ENCODE measurements at regions not wholly inside any gene's neighbourhood (a gene's known extent, or its start where the extent isn't known, plus 50 kb on each side); places are given as distances from the start of the nearest gene placed in this dataset.
A peak's percentile ranks its signal among the peaks of the same experiment; 100 is the strongest.
"Not testable (repeated sequence)": the region's sequence is repeated elsewhere in the genome, so short reads cannot be mapped to it uniquely, and the experiment has no call there.

- Histone ChIP-seq H3K9me3 (ENCODE audit: severe bottlenecking) (no peaks in the 10 kb centered on the region), H3K4me3 (ENCODE audit: severe bottlenecking) (no peak overlapping the region), H3K4me1 (ENCODE audit: insufficient read depth, poor library complexity, severe bottlenecking) (no peaks in the 10 kb centered on the region), H3K36me3 (ENCODE audit: low read depth) (no peaks in the 10 kb centered on the region), H3K27ac (ENCODE audit: poor library complexity, severe bottlenecking) (no peak overlapping the region), H3K27me3 (ENCODE audit: insufficient read depth, poor library complexity, severe bottlenecking) (no peaks in the 10 kb centered on the region)
- no peak for DNase-seq (ENCODE audit: low spot score)
- no peak for ATAC-seq (ENCODE audit: low read depth)
- TF ChIP-seq CTCF (IDR thresholded peaks at IDR 0.05; ENCODE audit: poor library complexity, severe bottlenecking) = no peak
Measured at GRCh38 chr3:25844891-25845290, 55.0 kb downstream of the OXSM start.

GRCh38 chr3:25846282-25846681 is 56.4 kb downstream of the OXSM start:
- no peak overlapping the region for H3K4me3 ChIP-seq (ENCODE audit: severe bottlenecking)
- H3K4me1 ChIP-seq (ENCODE audit: insufficient read depth, poor library complexity, severe bottlenecking) = no peaks in the 10 kb centered on the region
- no peak overlapping the region for H3K27ac ChIP-seq (ENCODE audit: poor library complexity, severe bottlenecking)
- no peak for TF ChIP-seq CTCF (IDR thresholded peaks at IDR 0.05; ENCODE audit: poor library complexity, severe bottlenecking)
- H3K27me3 ChIP-seq (ENCODE audit: insufficient read depth, poor library complexity, severe bottlenecking) = no peaks in the 10 kb centered on the region
- no peaks in the 10 kb centered on the region for H3K9me3 ChIP-seq (ENCODE audit: severe bottlenecking)
- no peaks in the 10 kb centered on the region for H3K36me3 ChIP-seq (ENCODE audit: low read depth)
- ATAC-seq (ENCODE audit: low read depth) (no peak), DNase-seq (ENCODE audit: low spot score) (no peak)

GRCh38 chr3:25849091-25849490 is 59.2 kb downstream of the OXSM start:
- Histone ChIP-seq H3K27me3 (ENCODE audit: insufficient read depth, poor library complexity, severe bottlenecking) (no peaks in the 10 kb centered on the region), H3K27ac (ENCODE audit: poor library complexity, severe bottlenecking) (peak overlapping the region; percentile 11), H3K4me1 (ENCODE audit: insufficient read depth, poor library complexity, severe bottlenecking) (peaks cover 7% of the 10 kb centered on the region), H3K4me3 (ENCODE audit: severe bottlenecking) (no peak overlapping the region), H3K36me3 (ENCODE audit: low read depth) (no peaks in the 10 kb centered on the region), H3K9me3 (ENCODE audit: severe bottlenecking) (no peaks in the 10 kb centered on the region)
- no peak for TF ChIP-seq CTCF (IDR thresholded peaks at IDR 0.05; ENCODE audit: poor library complexity, severe bottlenecking)
- no peak for ATAC-seq (ENCODE audit: low read depth)
- no peak for DNase-seq (ENCODE audit: low spot score)

GRCh38 chr3:25849641-25850385 is 59.9 kb downstream of the OXSM start:
- peaks cover 14% of the 10 kb centered on the region for H3K4me1 ChIP-seq (ENCODE audit: insufficient read depth, poor library complexity, severe bottlenecking)
- H3K4me3 ChIP-seq (ENCODE audit: severe bottlenecking) = no peak overlapping the region
- H3K9me3 ChIP-seq (ENCODE audit: severe bottlenecking) = no peaks in the 10 kb centered on the region
- H3K27me3 ChIP-seq (ENCODE audit: insufficient read depth, poor library complexity, severe bottlenecking) = no peaks in the 10 kb centered on the region
- TF ChIP-seq CTCF (IDR thresholded peaks at IDR 0.05; ENCODE audit: poor library complexity, severe bottlenecking) = no peak
- DNase-seq (ENCODE audit: low spot score) (no peak), ATAC-seq (ENCODE audit: low read depth) (peak; percentile 37; the same call in 1 of the 3 replicates)
- H3K36me3 ChIP-seq (ENCODE audit: low read depth) = no peaks in the 10 kb centered on the region
- peak overlapping the region; percentile 11 for H3K27ac ChIP-seq (ENCODE audit: poor library complexity, severe bottlenecking)

GRCh38 chr3:25851693-25852259 is 61.9 kb downstream of the OXSM start:
- peaks cover 20% of the 10 kb centered on the region for H3K4me1 ChIP-seq (ENCODE audit: insufficient read depth, poor library complexity, severe bottlenecking)
- H3K9me3 ChIP-seq (ENCODE audit: severe bottlenecking); H3K27ac ChIP-seq (ENCODE audit: poor library complexity, severe bottlenecking); DNase-seq (ENCODE audit: low spot score); ATAC-seq (ENCODE audit: low read depth); H3K27me3 ChIP-seq (ENCODE audit: insufficient read depth, poor library complexity, severe bottlenecking); H3K4me3 ChIP-seq (ENCODE audit: severe bottlenecking); H3K36me3 ChIP-seq (ENCODE audit: low read depth): not testable (repeated sequence)
